H1 (cell line): ENCODE measurements at regions not wholly inside any gene's neighbourhood (a gene's known extent, or its start where the extent isn't known, plus 50 kb on each side); places are given as distances from the start of the nearest gene placed in this dataset.

Source experiments
- CREB1 ChIP-seq: IDR thresholded peaks from 2 replicates; pipeline ENCODE4 v1.6.1; 2012; ENCODE audit warnings: inconsistent platforms
- FOSL1 ChIP-seq: IDR thresholded peaks from 2 replicates; pipeline ENCODE4 v1.6.1; 2011; ENCODE audit warnings: mild to moderate bottlenecking, low read depth, low read length, moderate library complexity; ENCODE audit not compliant: insufficient read depth
- HDAC2 ChIP-seq, 2 experiments: fragments of 300-600 bp in 1 of 2; sonication (generic) in 1 of 2; IDR thresholded peaks; 2 replicates each; pipeline ENCODE4 v1.6.1; 2011 to 2012; ENCODE audit warnings: low read depth in 2 of 2, low read length in 2 of 2, mild to moderate bottlenecking in 2 of 2, moderate library complexity in 2 of 2, borderline replicate concordance in 1 of 2, inconsistent platforms in 1 of 2
- HDAC6 ChIP-seq: IDR thresholded peaks from one replicate; pipeline ENCODE4 v1.7.1; 2012; ENCODE audit warnings: low read depth, mild to moderate bottlenecking, inconsistent platforms, low read length, moderate library complexity
- RBBP5 ChIP-seq: IDR thresholded peaks from 2 replicates; pipeline ENCODE4 v1.7.1; 2012; ENCODE audit warnings: low read depth, mild to moderate bottlenecking, inconsistent platforms, low read length, moderate library complexity, borderline replicate concordance
- TBP ChIP-seq: IDR thresholded peaks from 2 replicates; pipeline ENCODE4 v1.6.1; 2011; ENCODE audit warnings: low read depth, low read length, improper control_type of control experiment
- TF ChIP-seq, protein P1 (sequence below): fragments of 300-600 bp; sonication (generic); IDR thresholded peaks from 2 replicates; pipeline ENCODE4 v1.7.1; 2012; ENCODE audit warnings: low read length, moderate library complexity, mild to moderate bottlenecking, inconsistent platforms; ENCODE audit not compliant: insufficient replicate concordance

- TF ChIP-seq FOSL1: no peak
- no peak for TF ChIP-seq TBP
- no peak for TF ChIP-seq CREB1
- TF ChIP-seq, protein P1, sequence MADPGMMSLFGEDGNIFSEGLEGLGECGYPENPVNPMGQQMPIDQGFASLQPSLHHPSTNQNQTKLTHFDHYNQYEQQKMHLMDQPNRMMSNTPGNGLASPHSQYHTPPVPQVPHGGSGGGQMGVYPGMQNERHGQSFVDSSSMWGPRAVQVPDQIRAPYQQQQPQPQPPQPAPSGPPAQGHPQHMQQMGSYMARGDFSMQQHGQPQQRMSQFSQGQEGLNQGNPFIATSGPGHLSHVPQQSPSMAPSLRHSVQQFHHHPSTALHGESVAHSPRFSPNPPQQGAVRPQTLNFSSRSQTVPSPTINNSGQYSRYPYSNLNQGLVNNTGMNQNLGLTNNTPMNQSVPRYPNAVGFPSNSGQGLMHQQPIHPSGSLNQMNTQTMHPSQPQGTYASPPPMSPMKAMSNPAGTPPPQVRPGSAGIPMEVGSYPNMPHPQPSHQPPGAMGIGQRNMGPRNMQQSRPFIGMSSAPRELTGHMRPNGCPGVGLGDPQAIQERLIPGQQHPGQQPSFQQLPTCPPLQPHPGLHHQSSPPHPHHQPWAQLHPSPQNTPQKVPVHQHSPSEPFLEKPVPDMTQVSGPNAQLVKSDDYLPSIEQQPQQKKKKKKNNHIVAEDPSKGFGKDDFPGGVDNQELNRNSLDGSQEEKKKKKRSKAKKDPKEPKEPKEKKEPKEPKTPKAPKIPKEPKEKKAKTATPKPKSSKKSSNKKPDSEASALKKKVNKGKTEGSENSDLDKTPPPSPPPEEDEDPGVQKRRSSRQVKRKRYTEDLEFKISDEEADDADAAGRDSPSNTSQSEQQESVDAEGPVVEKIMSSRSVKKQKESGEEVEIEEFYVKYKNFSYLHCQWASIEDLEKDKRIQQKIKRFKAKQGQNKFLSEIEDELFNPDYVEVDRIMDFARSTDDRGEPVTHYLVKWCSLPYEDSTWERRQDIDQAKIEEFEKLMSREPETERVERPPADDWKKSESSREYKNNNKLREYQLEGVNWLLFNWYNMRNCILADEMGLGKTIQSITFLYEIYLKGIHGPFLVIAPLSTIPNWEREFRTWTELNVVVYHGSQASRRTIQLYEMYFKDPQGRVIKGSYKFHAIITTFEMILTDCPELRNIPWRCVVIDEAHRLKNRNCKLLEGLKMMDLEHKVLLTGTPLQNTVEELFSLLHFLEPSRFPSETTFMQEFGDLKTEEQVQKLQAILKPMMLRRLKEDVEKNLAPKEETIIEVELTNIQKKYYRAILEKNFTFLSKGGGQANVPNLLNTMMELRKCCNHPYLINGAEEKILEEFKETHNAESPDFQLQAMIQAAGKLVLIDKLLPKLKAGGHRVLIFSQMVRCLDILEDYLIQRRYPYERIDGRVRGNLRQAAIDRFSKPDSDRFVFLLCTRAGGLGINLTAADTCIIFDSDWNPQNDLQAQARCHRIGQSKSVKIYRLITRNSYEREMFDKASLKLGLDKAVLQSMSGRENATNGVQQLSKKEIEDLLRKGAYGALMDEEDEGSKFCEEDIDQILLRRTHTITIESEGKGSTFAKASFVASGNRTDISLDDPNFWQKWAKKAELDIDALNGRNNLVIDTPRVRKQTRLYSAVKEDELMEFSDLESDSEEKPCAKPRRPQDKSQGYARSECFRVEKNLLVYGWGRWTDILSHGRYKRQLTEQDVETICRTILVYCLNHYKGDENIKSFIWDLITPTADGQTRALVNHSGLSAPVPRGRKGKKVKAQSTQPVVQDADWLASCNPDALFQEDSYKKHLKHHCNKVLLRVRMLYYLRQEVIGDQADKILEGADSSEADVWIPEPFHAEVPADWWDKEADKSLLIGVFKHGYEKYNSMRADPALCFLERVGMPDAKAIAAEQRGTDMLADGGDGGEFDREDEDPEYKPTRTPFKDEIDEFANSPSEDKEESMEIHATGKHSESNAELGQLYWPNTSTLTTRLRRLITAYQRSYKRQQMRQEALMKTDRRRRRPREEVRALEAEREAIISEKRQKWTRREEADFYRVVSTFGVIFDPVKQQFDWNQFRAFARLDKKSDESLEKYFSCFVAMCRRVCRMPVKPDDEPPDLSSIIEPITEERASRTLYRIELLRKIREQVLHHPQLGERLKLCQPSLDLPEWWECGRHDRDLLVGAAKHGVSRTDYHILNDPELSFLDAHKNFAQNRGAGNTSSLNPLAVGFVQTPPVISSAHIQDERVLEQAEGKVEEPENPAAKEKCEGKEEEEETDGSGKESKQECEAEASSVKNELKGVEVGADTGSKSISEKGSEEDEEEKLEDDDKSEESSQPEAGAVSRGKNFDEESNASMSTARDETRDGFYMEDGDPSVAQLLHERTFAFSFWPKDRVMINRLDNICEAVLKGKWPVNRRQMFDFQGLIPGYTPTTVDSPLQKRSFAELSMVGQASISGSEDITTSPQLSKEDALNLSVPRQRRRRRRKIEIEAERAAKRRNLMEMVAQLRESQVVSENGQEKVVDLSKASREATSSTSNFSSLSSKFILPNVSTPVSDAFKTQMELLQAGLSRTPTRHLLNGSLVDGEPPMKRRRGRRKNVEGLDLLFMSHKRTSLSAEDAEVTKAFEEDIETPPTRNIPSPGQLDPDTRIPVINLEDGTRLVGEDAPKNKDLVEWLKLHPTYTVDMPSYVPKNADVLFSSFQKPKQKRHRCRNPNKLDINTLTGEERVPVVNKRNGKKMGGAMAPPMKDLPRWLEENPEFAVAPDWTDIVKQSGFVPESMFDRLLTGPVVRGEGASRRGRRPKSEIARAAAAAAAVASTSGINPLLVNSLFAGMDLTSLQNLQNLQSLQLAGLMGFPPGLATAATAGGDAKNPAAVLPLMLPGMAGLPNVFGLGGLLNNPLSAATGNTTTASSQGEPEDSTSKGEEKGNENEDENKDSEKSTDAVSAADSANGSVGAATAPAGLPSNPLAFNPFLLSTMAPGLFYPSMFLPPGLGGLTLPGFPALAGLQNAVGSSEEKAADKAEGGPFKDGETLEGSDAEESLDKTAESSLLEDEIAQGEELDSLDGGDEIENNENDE: no peak
- TF ChIP-seq HDAC6: no peak
- no peak for TF ChIP-seq RBBP5
- no peak for TF ChIP-seq HDAC2 (IDR thresholded peaks at IDR 0.05; ENCODE audit: borderline replicate concordance in 1 of 2, low read depth in 2 of 2, low read length in 2 of 2)
Observed at GRCh38 chr6:105967917-105968602, 118.1 kb upstream of the PRDM1 start (continued).
